ENCODE measurements at regions not wholly inside any gene's neighbourhood (a gene's known extent, or its start where the extent isn't known, plus 50 kb on each side); places are given as distances from the start of the nearest gene placed in this dataset.

DNA sequence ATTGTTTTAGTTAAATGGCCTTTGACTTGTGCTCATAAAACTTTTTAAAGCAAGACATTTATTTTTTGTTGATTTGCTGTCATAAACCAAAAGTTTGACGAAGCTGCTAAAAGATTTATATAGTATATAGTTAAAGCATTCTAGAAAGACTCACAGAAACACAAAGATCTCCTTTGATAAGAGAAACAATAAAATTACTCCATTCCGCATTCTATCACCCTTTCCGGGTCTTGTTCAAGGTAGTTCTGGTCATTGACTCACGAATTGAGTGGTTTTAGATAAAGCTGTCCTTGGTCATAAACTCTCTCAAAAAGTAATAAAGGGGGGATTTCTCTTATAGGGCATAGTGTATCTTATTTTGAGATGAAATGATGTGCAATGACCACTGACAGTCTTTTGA, 1010.5 kb upstream of the NCAM2 start:
- no peak for TF ChIP-seq POLR2AphosphoS5 (IDR thresholded peaks at IDR 0.05)
- TF ChIP-seq, protein P1, sequence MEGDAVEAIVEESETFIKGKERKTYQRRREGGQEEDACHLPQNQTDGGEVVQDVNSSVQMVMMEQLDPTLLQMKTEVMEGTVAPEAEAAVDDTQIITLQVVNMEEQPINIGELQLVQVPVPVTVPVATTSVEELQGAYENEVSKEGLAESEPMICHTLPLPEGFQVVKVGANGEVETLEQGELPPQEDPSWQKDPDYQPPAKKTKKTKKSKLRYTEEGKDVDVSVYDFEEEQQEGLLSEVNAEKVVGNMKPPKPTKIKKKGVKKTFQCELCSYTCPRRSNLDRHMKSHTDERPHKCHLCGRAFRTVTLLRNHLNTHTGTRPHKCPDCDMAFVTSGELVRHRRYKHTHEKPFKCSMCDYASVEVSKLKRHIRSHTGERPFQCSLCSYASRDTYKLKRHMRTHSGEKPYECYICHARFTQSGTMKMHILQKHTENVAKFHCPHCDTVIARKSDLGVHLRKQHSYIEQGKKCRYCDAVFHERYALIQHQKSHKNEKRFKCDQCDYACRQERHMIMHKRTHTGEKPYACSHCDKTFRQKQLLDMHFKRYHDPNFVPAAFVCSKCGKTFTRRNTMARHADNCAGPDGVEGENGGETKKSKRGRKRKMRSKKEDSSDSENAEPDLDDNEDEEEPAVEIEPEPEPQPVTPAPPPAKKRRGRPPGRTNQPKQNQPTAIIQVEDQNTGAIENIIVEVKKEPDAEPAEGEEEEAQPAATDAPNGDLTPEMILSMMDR (IDR thresholded peaks at IDR 0.05), result no peak
- no peak for TF ChIP-seq EP300 (IDR thresholded peaks at IDR 0.05)
